GM10266 (cell line): ENCODE measurements at regions not wholly inside any gene's neighbourhood (a gene's known extent, or its start where the extent isn't known, plus 50 kb on each side); places are given as distances from the start of the nearest gene placed in this dataset.
A peak's percentile ranks its signal among the peaks of the same experiment; 100 is the strongest.

Source experiments
- DNase-seq: peaks from one replicate; pipeline ENCODE4 v3.0.0; 2012; ENCODE audit errors: extremely low spot score
- CTCF ChIP-seq: IDR thresholded peaks from 2 replicates; pipeline ENCODE4 v1.5.1; 2012; ENCODE audit warnings: mild to moderate bottlenecking, low read depth; ENCODE audit not compliant: control insufficient read depth, insufficient read depth; ENCODE audit errors: missing control alignments

GRCh38 chr3:127350172-127351050 is 62.6 kb upstream of the PRR20G start:
- no peak for DNase-seq
- TF ChIP-seq CTCF, result no peak

- DNase-seq, result no peak
- TF ChIP-seq CTCF, result no peak
Measured at GRCh38 chr3:127349501-127350171, 61.8 kb upstream of the PRR20G start.

- DNase-seq, result no peak
- TF ChIP-seq CTCF, result no peak
Measured at GRCh38 chr3:127342735-127343134, 54.9 kb upstream of the PRR20G start.

GRCh38 chr3:127339928-127340861 is 52.3 kb upstream of the PRR20G start:
- peak; percentile 39 for DNase-seq
- no peak for TF ChIP-seq CTCF

- TF ChIP-seq CTCF, result no peak
- no peak for DNase-seq
Measured at GRCh38 chr3:127339016-127339415, 51.2 kb upstream of the PRR20G start.

GRCh38 chr3:127337911-127338531 is 50.2 kb upstream of the PRR20G start:
- no peak for DNase-seq
- TF ChIP-seq CTCF, result no peak
